GM19463 (cell line): ENCODE measurements at regions not wholly inside any gene's neighbourhood (a gene's known extent, or its start where the extent isn't known, plus 50 kb on each side); places are given as distances from the start of the nearest gene placed in this dataset.

Source experiments
- ATAC-seq: cut with Tn5 transposase; IDR thresholded peaks from one replicate; pipeline ENCODE4 v1.9.1; 2021; ENCODE audit warnings: mild to moderate bottlenecking, moderate library complexity; ENCODE audit not compliant: unreplicated experiment

DNA sequence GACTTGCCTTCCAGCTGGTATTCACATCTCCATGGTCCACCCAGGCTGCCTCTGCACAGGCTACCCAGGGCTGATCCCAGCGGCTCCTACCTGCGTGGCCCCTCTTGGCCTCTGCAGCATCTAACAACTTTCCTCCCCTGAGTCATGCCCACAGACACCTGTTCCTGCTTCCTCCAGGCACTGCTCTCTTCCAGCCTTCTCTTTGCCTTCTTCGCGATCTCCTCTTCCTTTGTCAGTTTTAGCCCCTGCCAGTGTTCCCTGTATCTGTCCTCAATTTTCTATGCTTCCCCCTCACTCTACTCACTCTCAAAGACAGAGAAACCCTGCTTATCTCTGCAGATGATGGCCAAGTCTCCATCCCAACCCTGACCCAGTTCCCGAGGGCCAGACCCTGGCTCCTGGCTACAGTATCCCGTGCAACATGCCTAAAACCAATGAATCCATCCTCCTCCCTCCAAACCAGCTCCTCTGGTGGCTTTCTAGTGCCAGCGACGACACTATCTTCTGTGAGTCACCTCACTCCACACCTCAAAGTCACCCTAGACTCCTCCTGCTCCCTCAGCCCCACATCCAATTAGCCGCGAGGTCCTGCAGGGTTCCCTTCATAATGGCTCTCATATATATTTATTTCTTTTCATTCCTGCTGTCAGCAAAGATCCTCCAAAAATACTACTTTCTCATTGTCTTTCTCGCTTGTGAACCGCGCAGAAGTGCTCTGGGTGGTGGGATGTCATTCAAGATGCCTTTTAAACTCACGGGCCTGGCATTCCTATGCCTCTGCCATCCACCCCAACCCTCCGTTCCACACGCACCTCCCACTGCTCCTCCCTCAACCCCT lies 259.2 kb downstream of the TOMM20 start:
- no peak for ATAC-seq

DNA sequence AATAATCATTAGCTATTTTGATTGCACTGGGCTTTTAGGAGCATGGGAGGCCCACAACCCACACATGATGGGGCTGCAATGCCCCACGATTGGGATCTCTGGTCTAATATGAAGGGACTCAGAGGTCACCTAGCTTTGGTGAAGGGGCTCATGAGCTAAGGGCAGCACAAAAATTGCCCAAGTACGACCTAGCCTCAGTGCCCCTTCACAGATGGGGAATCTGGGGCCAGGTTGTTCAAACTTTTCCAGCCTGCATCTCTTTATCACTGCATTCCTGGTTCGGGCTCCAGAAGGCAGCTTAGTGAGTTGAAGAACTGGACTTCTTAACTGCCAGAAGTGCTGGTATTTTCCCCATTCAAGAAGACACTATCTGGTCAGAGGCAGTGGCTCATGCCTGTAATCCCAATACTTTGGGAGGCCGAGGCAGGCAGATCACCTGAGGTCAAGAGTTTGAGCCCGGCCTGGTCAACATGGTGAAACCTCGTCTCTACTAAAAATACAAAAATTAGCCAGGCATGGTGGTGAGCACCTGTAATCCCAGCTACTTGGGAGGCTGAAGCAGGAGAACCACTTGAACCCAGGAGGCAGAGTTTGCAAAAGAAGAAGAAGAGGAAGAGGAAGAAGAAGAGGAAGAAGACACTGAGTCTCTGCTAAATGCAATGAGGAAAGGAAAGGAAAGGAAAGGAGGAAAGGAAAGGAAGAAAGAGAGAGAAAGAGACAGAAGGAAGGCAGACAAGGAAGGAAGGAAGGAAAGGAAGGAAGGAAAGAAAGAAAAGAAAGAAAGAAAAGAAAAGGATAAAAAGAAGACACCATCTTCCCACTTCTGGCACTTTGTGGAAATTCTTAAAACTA lies 258.5 kb upstream of the IRF2BP2 start:
- no peak for ATAC-seq

GRCh38 chr1:234866007-234866866 lies 256.3 kb upstream of the IRF2BP2 start:
- no peak for ATAC-seq

DNA sequence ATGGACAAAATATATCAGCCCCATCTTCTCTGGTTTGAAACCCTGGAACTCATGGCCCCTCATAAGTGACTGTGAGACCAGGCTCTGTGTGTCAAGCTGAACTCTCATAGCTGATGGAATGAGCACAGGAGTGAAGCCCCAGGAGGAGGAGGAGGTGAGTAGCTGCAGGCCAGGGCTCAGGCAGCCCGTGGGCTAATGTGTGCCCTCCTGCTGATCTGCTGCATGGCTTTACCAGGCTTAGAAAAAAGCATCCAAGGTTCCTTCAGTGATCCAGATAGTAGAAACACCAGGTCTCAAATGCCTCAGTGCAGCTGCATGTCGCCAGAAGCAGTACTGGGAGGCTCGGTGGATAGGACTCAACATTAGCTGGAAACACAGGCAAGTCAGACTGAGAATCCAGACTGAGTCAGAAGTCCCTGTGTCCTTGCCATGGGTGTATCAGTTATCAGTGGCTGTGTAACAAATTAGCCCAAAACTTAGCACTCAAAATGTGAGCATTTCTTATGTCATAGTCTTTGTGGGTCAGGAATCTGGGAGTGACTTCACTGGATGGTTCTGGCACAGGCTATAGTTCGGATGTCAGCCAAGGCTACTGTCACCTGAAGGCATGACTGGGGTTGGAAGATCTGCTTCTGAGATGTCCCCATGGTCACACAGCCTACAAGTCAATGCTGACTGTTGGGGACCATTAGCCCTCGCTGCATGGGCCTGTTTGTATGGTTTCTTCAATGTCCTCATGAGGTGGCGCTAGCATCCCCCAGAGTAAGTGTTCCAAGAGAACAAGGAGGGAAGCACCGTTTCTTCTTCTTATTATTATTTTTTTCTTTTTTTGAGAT lies 255.4 kb upstream of the IRF2BP2 start:
- ATAC-seq, result no peak

DNA sequence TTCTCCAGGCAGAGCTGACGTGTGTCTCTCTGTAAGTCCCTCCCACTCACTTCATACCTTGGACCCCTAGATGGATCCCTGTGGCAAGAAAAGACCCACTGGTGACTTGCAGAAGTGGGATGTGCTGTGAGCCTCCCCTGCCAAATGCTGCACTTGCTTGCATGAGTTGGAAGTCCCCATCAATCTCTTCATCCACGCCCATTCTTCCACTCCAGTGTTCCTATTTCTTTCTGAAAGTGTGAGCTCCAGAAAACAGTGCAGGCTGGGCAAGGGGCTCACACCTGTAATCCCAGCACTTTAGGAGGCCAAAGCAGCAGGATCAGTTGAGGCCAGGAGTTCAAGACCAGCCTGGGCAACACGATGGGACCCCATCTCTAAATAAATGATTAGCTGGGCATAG lies 254.1 kb upstream of the IRF2BP2 start:
- ATAC-seq, result no peak

- no peak for ATAC-seq
Measured at GRCh38 chr1:234863551-234863971, 253.6 kb upstream of the IRF2BP2 start.

GRCh38 chr1:234862944-234863515 lies 253.1 kb upstream of the IRF2BP2 start:
- no peak for ATAC-seq

GRCh38 chr1:234862360-234862943 lies 252.5 kb upstream of the IRF2BP2 start:
- no peak for ATAC-seq

DNA sequence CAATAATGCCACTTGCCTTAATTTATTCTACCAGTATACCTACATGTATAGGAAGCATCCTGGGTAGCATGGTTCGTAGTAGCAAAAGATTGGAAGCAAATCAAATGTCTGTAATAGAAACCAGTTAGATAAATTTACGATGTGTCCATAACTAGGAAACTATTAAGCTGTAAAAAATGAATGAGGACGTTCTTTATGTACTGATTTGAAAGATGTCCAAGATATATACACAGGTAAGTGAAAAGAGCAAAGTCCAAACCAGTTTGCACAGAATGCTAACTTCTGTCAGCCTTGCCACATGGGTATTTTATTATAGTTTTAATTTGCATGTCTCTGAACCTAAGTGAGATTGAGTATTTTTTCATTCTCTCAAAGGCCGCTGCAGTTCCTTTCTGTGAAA lies 251.8 kb upstream of the IRF2BP2 start:
- ATAC-seq, result no peak

GRCh38 chr1:234861024-234861620 lies 251.1 kb upstream of the IRF2BP2 start:
- ATAC-seq, result no peak

DNA sequence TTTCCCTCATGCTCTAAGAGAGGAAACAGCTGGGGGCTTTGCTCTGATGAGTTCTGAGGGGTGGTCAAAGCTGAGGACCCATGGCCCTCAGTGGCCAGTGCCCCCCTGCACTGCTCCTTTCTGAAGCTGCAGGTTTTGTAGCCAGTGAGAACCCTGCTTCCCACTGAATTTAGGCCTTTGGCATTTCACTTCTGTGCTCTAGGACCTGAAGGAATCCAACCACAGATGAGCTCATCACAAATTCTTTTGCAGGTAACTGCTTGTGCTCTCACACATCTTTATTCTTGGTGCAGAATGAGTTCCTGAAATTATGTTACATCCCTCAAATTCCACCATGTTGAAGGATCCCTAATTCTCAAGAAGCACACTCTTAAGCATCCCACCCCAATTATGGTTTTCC lies 248.7 kb upstream of the IRF2BP2 start:
- ATAC-seq, result no peak

DNA sequence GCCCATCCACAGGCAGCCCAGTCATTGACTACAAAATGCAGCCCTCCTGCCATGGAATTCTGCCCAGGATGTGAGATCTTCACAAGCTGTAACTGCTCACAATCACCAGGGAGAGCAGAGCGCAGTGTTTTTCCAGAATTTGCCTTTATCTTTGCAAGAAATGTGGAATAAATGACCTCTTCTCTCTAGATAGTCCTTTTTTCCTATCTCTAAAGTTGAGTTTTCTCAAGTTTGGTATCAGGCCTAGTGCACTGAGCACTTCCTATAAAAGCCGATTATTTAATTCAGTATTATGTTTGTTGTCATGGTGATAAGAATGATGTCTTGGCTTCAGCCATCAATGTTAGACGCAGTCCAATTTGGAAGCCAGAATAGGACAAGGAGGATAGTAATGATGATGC lies 246.9 kb upstream of the IRF2BP2 start:
- ATAC-seq, result no peak

GRCh38 chr1:234855851-234856250 lies 245.9 kb upstream of the IRF2BP2 start:
- ATAC-seq, result no peak

DNA sequence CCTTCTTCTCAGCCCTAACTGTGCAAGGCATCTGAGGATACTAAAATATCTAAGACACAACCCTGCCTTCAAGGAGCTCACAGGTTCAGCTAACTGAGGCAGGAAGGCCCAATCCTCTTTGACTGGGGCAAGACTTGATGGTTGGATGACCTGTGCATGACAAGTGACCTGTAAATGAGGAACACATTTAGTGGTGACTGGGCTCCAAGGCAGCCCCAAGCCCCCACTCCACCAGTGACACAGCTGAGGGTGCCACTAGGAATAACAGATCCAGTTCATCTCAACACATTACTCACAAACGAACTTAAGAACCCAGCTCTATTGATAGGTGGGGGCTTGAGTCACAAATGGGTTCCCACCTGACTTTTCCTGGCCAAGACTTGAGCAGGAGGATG lies 244.7 kb upstream of the IRF2BP2 start:
- ATAC-seq, result no peak

DNA sequence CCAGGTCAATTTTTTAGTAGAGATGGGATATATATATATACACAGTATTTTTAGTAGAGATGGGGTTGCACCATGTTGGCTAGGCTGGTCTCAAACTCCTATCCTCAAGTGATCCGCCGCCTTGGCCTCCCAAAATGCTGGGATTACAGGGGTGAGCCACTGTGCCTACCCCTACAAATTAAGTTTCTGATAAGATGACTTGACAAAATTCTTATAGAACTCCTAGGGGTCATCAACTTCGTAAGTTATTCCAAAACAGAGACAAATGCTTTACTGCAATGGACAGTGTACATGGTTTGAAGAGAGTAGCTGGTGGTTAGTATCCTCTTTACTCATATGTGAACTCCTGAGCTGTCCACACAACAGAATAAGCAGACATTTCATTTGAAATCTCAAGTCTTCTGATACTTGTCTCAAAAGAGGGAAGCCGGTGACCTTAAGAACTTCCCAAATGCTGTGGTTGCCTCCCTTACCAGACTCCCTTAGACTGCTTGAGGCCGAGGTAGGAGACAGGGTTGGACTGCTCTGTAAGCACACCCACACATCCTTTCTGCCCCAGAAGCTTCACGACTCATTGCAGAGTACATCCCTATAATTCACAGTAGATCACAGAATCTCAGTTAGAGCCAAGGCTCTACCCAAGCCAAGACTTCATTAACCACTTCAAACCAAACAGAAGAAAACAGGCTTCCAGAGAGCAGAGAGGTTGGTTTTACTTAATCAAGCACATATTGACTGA lies 244.1 kb upstream of the IRF2BP2 start:
- ATAC-seq, result no peak

GRCh38 chr1:234852659-234853058 lies 242.7 kb upstream of the IRF2BP2 start:
- ATAC-seq, result no peak

GRCh38 chr1:234851450-234852438 lies 241.8 kb upstream of the IRF2BP2 start:
- ATAC-seq, result peak; percentile 73
